ENCODE measurements at regions not wholly inside any gene's neighbourhood (a gene's known extent, or its start where the extent isn't known, plus 50 kb on each side); places are given as distances from the start of the nearest gene placed in this dataset.

- no peak for TF ChIP-seq CTCF (IDR thresholded peaks at IDR 0.05; ENCODE audit: borderline replicate concordance, control extremely low read depth, extremely low read depth, insufficient read depth, missing control alignments)
- DNase-seq (ENCODE audit: low spot score), result no peak
- in situ Hi-C loops (cut with MboI; ENCODE audit: low sequenced_read_pairs, unreplicated experiment), result no loop called here
Observed at GRCh38 chr10:100625816-100626215, 90.1 kb downstream of the HIF1AN start.

DNA sequence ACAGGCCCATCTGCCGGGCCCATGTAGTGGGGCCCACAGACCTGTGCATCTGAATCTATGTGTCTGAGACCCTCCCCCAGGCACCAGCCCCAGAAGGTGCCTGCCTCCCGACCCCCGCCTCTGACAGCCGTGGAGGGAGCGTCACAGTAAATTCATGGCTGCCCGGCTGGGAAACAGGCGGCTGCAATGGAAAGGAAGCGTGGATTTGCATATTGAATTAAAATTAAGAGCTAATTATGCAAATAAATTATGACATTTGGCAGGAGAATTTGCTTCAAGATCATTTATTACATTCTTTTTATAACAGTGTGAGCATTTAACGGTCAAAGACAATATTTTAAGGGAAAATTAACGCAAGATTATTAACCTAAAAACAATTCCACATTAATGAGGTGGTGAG is 92.3 kb downstream of the HIF1AN start:
- TF ChIP-seq CTCF (IDR thresholded peaks at IDR 0.05; ENCODE audit: borderline replicate concordance, control extremely low read depth, extremely low read depth, insufficient read depth, missing control alignments), result no peak
- in situ Hi-C loops (cut with MboI; ENCODE audit: low sequenced_read_pairs, unreplicated experiment), result no loop called here
- DNase-seq (ENCODE audit: low spot score), result no peak

GRCh38 chr10:100631192-100631591 is 95.4 kb downstream of the HIF1AN start:
- DNase-seq (ENCODE audit: low spot score), result no peak
- in situ Hi-C loops (cut with MboI; ENCODE audit: low sequenced_read_pairs, unreplicated experiment), result no loop called here

DNA sequence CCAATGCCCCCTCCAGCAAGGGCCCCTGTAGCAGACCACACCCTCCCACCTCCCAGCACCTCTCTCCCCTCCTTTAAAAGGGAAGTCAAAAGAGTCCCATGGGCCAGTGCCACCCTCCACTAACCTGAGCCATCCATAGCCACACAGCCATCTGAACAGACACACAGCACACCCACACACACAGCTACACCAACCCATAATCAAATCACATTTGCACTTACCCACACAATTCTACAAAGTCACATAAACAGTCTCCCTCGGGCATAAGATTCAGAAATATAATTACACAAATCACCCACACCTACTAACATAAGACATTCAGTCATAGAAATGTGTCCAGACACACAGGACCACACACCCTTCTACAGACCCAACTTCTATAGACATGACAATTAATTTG is 96.3 kb downstream of the HIF1AN start:
- no peak for TF ChIP-seq CTCF (IDR thresholded peaks at IDR 0.05; ENCODE audit: borderline replicate concordance, control extremely low read depth, extremely low read depth, insufficient read depth, missing control alignments)

More at GRCh38 chr10:100631192-100631591, 95.4 kb downstream of the HIF1AN start:
- TF ChIP-seq CTCF (IDR thresholded peaks at IDR 0.05; ENCODE audit: borderline replicate concordance, control extremely low read depth, extremely low read depth, insufficient read depth, missing control alignments), result no peak

GRCh38 chr10:100634034-100634433 is 98.3 kb downstream of the HIF1AN start:
- no peak for DNase-seq (ENCODE audit: low spot score)
- in situ Hi-C loops (cut with MboI; ENCODE audit: low sequenced_read_pairs, unreplicated experiment), result no loop called here
- no peak for TF ChIP-seq CTCF (IDR thresholded peaks at IDR 0.05; ENCODE audit: borderline replicate concordance, control extremely low read depth, extremely low read depth, insufficient read depth, missing control alignments)

More for the DNA sequence above, 96.3 kb downstream of the HIF1AN start:
- in situ Hi-C loops (cut with MboI; ENCODE audit: low sequenced_read_pairs, unreplicated experiment), result no loop called here
- no peak for DNase-seq (ENCODE audit: low spot score)

- DNase-seq (ENCODE audit: low spot score), result no peak
- no peak for TF ChIP-seq CTCF (IDR thresholded peaks at IDR 0.05; ENCODE audit: borderline replicate concordance, control extremely low read depth, extremely low read depth, insufficient read depth, missing control alignments)
- in situ Hi-C loops (cut with MboI; ENCODE audit: low sequenced_read_pairs, unreplicated experiment), result no loop called here
Observed at GRCh38 chr10:100636848-100637553, 101.3 kb downstream of the HIF1AN start.
